WTC11 (cell line): ENCODE measurements at regions not wholly inside any gene's neighbourhood (a gene's known extent, or its start where the extent isn't known, plus 50 kb on each side); places are given as distances from the start of the nearest gene placed in this dataset.

Source experiments
- ATAC-seq: fragments of 200-7000 bp; cut with Tn5 transposase; 2 replicates; pipeline ENCODE4 v1.10.0; 2021; ENCODE audit warnings: mild to moderate bottlenecking, moderate library complexity
- CTCF ChIA-PET: fragments of 300-600 bp; sonication (Branson Sonifier 250); formaldehyde crosslinking; loops from one replicate; lab custom pipeline; 2021; ENCODE audit warnings: antibody characterized with exemption; lab: Charles Lee
- POLR2A ChIA-PET: fragments of 350-600 bp; sonication (Branson Sonifier 250); formaldehyde crosslinking; loops from one replicate; lab custom pipeline; 2021; ENCODE audit warnings: antibody characterized with exemption; lab: Charles Lee
- DNase-seq: peaks from one replicate; pipeline ENCODE4 v3.0.0; 2021; ENCODE audit warnings: low spot score
- H3K27ac Mint-ChIP-seq: 2 replicates; pipeline ENCODE4 v1.8.0; 2021; ENCODE audit warnings: mixed read lengths
- H3K27me3 Mint-ChIP-seq: 2 replicates; pipeline ENCODE4 v1.8.0; 2021; ENCODE audit warnings: low read depth, mild to moderate bottlenecking, moderate library complexity, mixed read lengths
- H3K36me3 Mint-ChIP-seq: 2 replicates; pipeline ENCODE4 v1.8.0; 2021; ENCODE audit warnings: mixed read lengths
- H3K4me1 Mint-ChIP-seq: 2 replicates; pipeline ENCODE4 v1.8.0; 2022; ENCODE audit warnings: mixed read lengths
- H3K4me3 Mint-ChIP-seq: 2 replicates; pipeline ENCODE4 v1.8.0; 2021; ENCODE audit warnings: mild to moderate bottlenecking, moderate library complexity, mixed read lengths
- H3K9me3 Mint-ChIP-seq: 2 replicates; pipeline ENCODE4 v1.8.0; 2021; ENCODE audit warnings: mixed read lengths
- ATF6 ChIP-seq: sonication (generic); formaldehyde crosslinking; IDR thresholded peaks from 2 replicates; pipeline ENCODE4 v1.8.1; 2023; ENCODE audit warnings: mild to moderate bottlenecking, missing genetic modification reagents
- CDX4 ChIP-seq: fragments of 250-450 bp; sonication (Bioruptor Pico); IDR thresholded peaks from 2 replicates; pipeline ENCODE4 v1.9.0; 2021; ENCODE audit warnings: moderate library complexity, mild to moderate bottlenecking, inconsistent platforms, borderline replicate concordance
- GABPB1 ChIP-seq: sonication (generic); formaldehyde crosslinking; IDR thresholded peaks from 2 replicates; pipeline ENCODE4 v1.8.1; 2023; ENCODE audit warnings: mild to moderate bottlenecking, missing genetic modification reagents
- GRHL2 ChIP-seq: fragments of 250-450 bp; sonication (Bioruptor Pico); IDR thresholded peaks from 2 replicates; pipeline ENCODE4 v1.8.0; 2022; ENCODE audit warnings: mild to moderate bottlenecking, moderate library complexity; ENCODE audit not compliant: insufficient replicate concordance, severe bottlenecking
- HMGXB4 ChIP-seq: sonication (generic); formaldehyde crosslinking; IDR thresholded peaks from 2 replicates; pipeline ENCODE4 v1.8.1; 2023; ENCODE audit warnings: mild to moderate bottlenecking, moderate library complexity, missing genetic modification reagents
- KAT7 ChIP-seq: sonication (generic); formaldehyde crosslinking; IDR thresholded peaks from 2 replicates; pipeline ENCODE4 v1.8.1; 2023; ENCODE audit warnings: missing genetic modification reagents, mild to moderate bottlenecking, borderline replicate concordance
- MXD4 ChIP-seq: fragments of 250-450 bp; sonication (Bioruptor Pico); IDR thresholded peaks from 2 replicates; pipeline ENCODE4 v1.8.0; 2021; ENCODE audit warnings: mild to moderate bottlenecking, moderate library complexity, borderline replicate concordance
- NFATC4 ChIP-seq: fragments of 250-450 bp; sonication (Bioruptor Pico); IDR thresholded peaks from 2 replicates; pipeline ENCODE4 v1.9.0; 2021; ENCODE audit warnings: mild to moderate bottlenecking
- NFYB ChIP-seq: sonication (generic); formaldehyde crosslinking; conservative IDR thresholded peaks from 2 replicates; pipeline ENCODE4 v1.8.0; 2022; ENCODE audit warnings: low read depth, missing genetic modification reagents
- NR3C1 ChIP-seq: sonication (generic); formaldehyde crosslinking; conservative IDR thresholded peaks from 2 replicates; pipeline ENCODE4 v1.8.1; 2023; ENCODE audit warnings: low read depth, mild to moderate bottlenecking, missing genetic modification reagents
- PRRX2 ChIP-seq: fragments of 250-450 bp; sonication (Bioruptor Pico); IDR thresholded peaks from 2 replicates; pipeline ENCODE4 v1.8.0; 2021; ENCODE audit warnings: mild to moderate bottlenecking
- RELA ChIP-seq: sonication (generic); formaldehyde crosslinking; IDR thresholded peaks from 2 replicates; pipeline ENCODE4 v1.8.1; 2022; ENCODE audit warnings: missing genetic modification reagents, mild to moderate bottlenecking, borderline replicate concordance
- SMAD4 ChIP-seq: sonication (generic); formaldehyde crosslinking; IDR thresholded peaks from 2 replicates; pipeline ENCODE4 v1.8.0; 2022; ENCODE audit warnings: mild to moderate bottlenecking, missing genetic modification reagents
- SOX15 ChIP-seq: fragments of 250-450 bp; sonication (Bioruptor Pico); IDR thresholded peaks from 2 replicates; pipeline ENCODE4 v1.9.0; 2021; ENCODE audit warnings: mild to moderate bottlenecking
- SP1 ChIP-seq: sonication (generic); formaldehyde crosslinking; conservative IDR thresholded peaks from 2 replicates; pipeline ENCODE4 v1.8.1; 2022; ENCODE audit warnings: missing genetic modification reagents
- TEAD1 ChIP-seq: sonication (generic); formaldehyde crosslinking; IDR thresholded peaks from 2 replicates; pipeline ENCODE4 v1.8.0; 2022; ENCODE audit warnings: mild to moderate bottlenecking, missing genetic modification reagents
- TP53 ChIP-seq: sonication (generic); formaldehyde crosslinking; IDR thresholded peaks from 2 replicates; pipeline ENCODE4 v1.8.1; 2023; ENCODE audit warnings: mild to moderate bottlenecking, missing genetic modification reagents
- USF2 ChIP-seq: sonication (generic); formaldehyde crosslinking; IDR thresholded peaks from 2 replicates; pipeline ENCODE4 v1.8.1; 2023; ENCODE audit warnings: mild to moderate bottlenecking, missing genetic modification reagents, moderate library complexity
- ZMAT4 ChIP-seq: fragments of 250-450 bp; sonication (Bioruptor Pico); IDR thresholded peaks from 2 replicates; pipeline ENCODE4 v1.9.0; 2021; ENCODE audit warnings: mild to moderate bottlenecking
- ZNF263 ChIP-seq: sonication (generic); formaldehyde crosslinking; IDR thresholded peaks from 2 replicates; pipeline ENCODE4 v1.8.1; 2022; ENCODE audit warnings: low read depth, mild to moderate bottlenecking, moderate library complexity, missing genetic modification reagents
- ZNF317 ChIP-seq: sonication (generic); formaldehyde crosslinking; IDR thresholded peaks from 2 replicates; pipeline ENCODE4 v1.8.1; 2023; ENCODE audit warnings: low read depth, mild to moderate bottlenecking, moderate library complexity, missing genetic modification reagents, borderline replicate concordance
- ZNF512 ChIP-seq: sonication (generic); formaldehyde crosslinking; IDR thresholded peaks from 2 replicates; pipeline ENCODE4 v1.8.1; 2022; ENCODE audit warnings: missing genetic modification reagents, borderline replicate concordance

GRCh38 chr11:109914809-109915653 is 178.2 kb upstream of the ZC3H12C start:
- no peak for ATAC-seq
- POLR2A ChIA-PET: no interaction called here
- H3K27me3 Mint-ChIP-seq: no peaks in the 10 kb centered on the region

GRCh38 chr11:109926941-109927340 is 166.3 kb upstream of the ZC3H12C start:
- Mint-ChIP-seq H3K9me3 (peaks cover 14% of the 10 kb centered on the region), H3K4me3 (no peak overlapping the region), H3K27ac (no peak overlapping the region), H3K4me1 (peaks cover 23% of the 10 kb centered on the region), H3K36me3 (no peaks in the 10 kb centered on the region), H3K27me3 (no peaks in the 10 kb centered on the region)
- no peak for TF ChIP-seq USF2
- TF ChIP-seq SOX15 (CRISPR knock-in tag): no peak
- no peak for TF ChIP-seq GABPB1
- no peak for TF ChIP-seq GRHL2 (CRISPR knock-in tag)
- TF ChIP-seq CDX4: no peak
- ChIA-PET CTCF (no interaction called here), POLR2A (no interaction called here)
- DNase-seq (no peak), ATAC-seq (no peak)

More at GRCh38 chr11:109914809-109915653, 178.2 kb upstream of the ZC3H12C start:
- Mint-ChIP-seq H3K4me1 (peaks cover 5% of the 10 kb centered on the region), H3K4me3 (no peak overlapping the region)
- DNase-seq: no peak
- no peak for TF ChIP-seq ZNF263 (CRISPR knock-in tag)
- TF ChIP-seq TP53 (CRISPR knock-in tag): no peak
- TF ChIP-seq, all 79 proteins: peak for 0
- H3K27ac Mint-ChIP-seq: no peak overlapping the region
- peaks cover 12% of the 10 kb centered on the region for H3K9me3 Mint-ChIP-seq
- CTCF ChIA-PET: interaction anchor here (1.2 kb wide), 1 partner anchor 24 kb away, joined by 5 read pairs; no protein-coding TSS in a partner anchor
- H3K36me3 Mint-ChIP-seq: peaks cover 3% of the 10 kb centered on the region

- ChIA-PET CTCF (interaction anchor here (2.4 kb wide), 1 partner anchor 10 kb away, joined by 11 read pairs; no protein-coding TSS in a partner anchor), POLR2A (no interaction called here)
- Mint-ChIP-seq H3K27ac (no peak overlapping the region), H3K36me3 (no peaks in the 10 kb centered on the region), H3K4me1 (peaks cover 23% of the 10 kb centered on the region), H3K9me3 (peaks cover 14% of the 10 kb centered on the region), H3K27me3 (no peaks in the 10 kb centered on the region), H3K4me3 (no peak overlapping the region)
- TF ChIP-seq TEAD1 (CRISPR knock-in tag) (no peak), PRRX2 (CRISPR knock-in tag) (no peak), NFYB (no peak), ZMAT4 (no peak), SMAD4 (CRISPR knock-in tag) (no peak), GRHL2 (CRISPR knock-in tag) (no peak), ZNF317 (no peak)
- ATAC-seq (no peak), DNase-seq (no peak)
Observed at GRCh38 chr11:109929308-109929707, 163.9 kb upstream of the ZC3H12C start.

- DNase-seq (no peak), ATAC-seq (no peak)
- CTCF ChIA-PET: no interaction called here
- no peaks in the 10 kb centered on the region for H3K36me3 Mint-ChIP-seq
- no peaks in the 10 kb centered on the region for H3K27me3 Mint-ChIP-seq
- no peaks in the 10 kb centered on the region for H3K9me3 Mint-ChIP-seq
- peaks cover 9% of the 10 kb centered on the region for H3K4me1 Mint-ChIP-seq
- POLR2A ChIA-PET: no interaction called here
- H3K27ac Mint-ChIP-seq: no peak overlapping the region
- no peak overlapping the region for H3K4me3 Mint-ChIP-seq
- no peak for TF ChIP-seq HMGXB4 (CRISPR knock-in tag)
- TF ChIP-seq NFATC4 (CRISPR knock-in tag): no peak
- no peak for TF ChIP-seq SP1
- TF ChIP-seq MXD4: no peak
- TF ChIP-seq NR3C1 (CRISPR knock-in tag): no peak
- TF ChIP-seq ATF6 (CRISPR knock-in tag): no peak
- no peak for TF ChIP-seq ZNF512 (CRISPR knock-in tag)
- no peak for TF ChIP-seq KAT7 (CRISPR knock-in tag)
- no peak for TF ChIP-seq RELA (CRISPR knock-in tag)
Observed at GRCh38 chr11:109933126-109933525, 160.1 kb upstream of the ZC3H12C start.
